ENCODE measurements at regions not wholly inside any gene's neighbourhood (a gene's known extent, or its start where the extent isn't known, plus 50 kb on each side); places are given as distances from the start of the nearest gene placed in this dataset.

GRCh38 chr9:1882711-1883403 is 132.3 kb upstream of the SMARCA2 start:
- TF ChIP-seq POLR2AphosphoS5 (IDR thresholded peaks at IDR 0.05) (no peak), CTCF (IDR thresholded peaks at IDR 0.05) (no peak), POLR2A (IDR thresholded peaks at IDR 0.05) (no peak), EP300 (IDR thresholded peaks at IDR 0.05; ENCODE audit: low read depth) (no peak)

Data from transverse colon (tissue), 4 donors.